ENCODE measurements at regions not wholly inside any gene's neighbourhood (a gene's known extent, or its start where the extent isn't known, plus 50 kb on each side); places are given as distances from the start of the nearest gene placed in this dataset.
"Not testable (repeated sequence)": the region's sequence is repeated elsewhere in the genome, so short reads cannot be mapped to it uniquely, and the experiment has no call there.

DNA sequence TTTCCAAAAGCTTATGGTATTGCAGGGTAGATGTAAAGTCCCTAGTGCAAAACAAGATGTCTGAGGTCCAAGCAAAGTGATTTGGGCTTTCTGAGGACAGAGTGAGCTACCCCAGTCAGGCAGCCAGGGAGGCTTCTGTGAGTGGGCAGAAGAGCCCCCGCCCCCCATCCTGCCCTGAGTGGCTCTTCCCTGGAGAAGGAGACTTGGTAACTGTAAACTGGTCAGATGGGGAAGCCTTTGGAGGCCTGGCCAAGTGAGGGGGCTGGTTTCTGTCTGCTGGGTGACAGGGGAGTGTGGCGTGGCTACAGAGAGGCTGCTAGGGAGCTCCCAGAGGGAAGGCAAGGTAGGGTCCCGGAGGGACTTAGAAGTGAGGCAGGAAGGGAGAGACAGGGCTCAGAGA is 181.3 kb upstream of the HAAO start:
- Histone ChIP-seq H3K27ac (peak overlapping the region; percentile 96), H3K79me2 (peaks cover 4% of the 10 kb centered on the region), H4K20me1 (ENCODE audit: insufficient read depth, poor library complexity, severe bottlenecking) (no peaks in the 10 kb centered on the region), H2AFZ (no peak overlapping the region), H3K4me3 (no peak overlapping the region), H3K36me3 (replicated peaks; ENCODE audit: insufficient read depth, low read depth) (no peaks in the 10 kb centered on the region), H3K27me3 (no peaks in the 10 kb centered on the region), H3K9me2 (replicated peaks; ENCODE audit: insufficient read depth) (no peaks in the 10 kb centered on the region), H3K4me2 (no peak overlapping the region), H3K4me1 (ENCODE audit: insufficient read depth) (peaks cover 49% of the 10 kb centered on the region), H3K9me3 (ENCODE audit: low read depth) (no peaks in the 10 kb centered on the region)
- DNase-seq (ENCODE audit: low spot score), result no peak
- WGBS (ENCODE audit: low lambda C conversion rate, missing lambda C conversion rate), result 78% methylated on average over 3 of the region's 3 CpGs
- TF ChIP-seq EZH2 (IDR thresholded peaks at IDR 0.05; ENCODE audit: borderline replicate concordance) (no peak), EZH2phosphoT487 (IDR thresholded peaks at IDR 0.05; ENCODE audit: low read depth, severe bottlenecking, unreplicated experiment) (no peak)

DNA sequence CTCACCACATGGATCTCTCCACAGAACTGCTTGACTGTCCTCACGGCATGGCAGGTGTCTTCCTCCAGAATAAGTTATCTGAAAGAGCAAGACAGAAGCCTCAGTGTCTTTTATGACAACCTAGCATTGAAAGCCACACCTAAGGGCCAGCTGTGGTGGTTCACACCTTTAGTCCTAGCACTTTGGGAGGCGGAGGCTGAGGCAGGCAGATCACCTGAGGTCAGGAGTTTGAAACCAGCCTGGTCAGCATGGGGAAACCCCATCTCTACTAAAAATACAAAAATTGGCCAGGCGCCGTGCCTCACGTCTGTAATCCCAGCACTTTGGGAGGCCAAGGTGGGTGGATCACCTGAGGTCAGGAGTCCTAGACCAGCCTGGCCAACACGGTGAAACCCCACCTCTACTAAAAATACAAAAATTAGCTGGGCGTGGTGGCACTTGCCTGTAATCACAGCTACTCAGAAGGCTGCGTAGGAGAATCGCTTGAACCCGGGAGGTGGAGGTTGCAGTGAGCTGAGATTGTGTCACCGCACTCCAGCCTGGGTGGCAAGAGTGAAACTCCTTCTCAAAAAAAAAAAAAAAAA is 180.6 kb upstream of the HAAO start:
- 90% methylated on average over 11 of the region's 11 CpGs for WGBS (ENCODE audit: low lambda C conversion rate, missing lambda C conversion rate)
- H3K27ac ChIP-seq; H3K36me3 ChIP-seq (replicated peaks; ENCODE audit: insufficient read depth, low read depth); H2AFZ ChIP-seq; H3K4me3 ChIP-seq; H3K9me2 ChIP-seq (replicated peaks; ENCODE audit: insufficient read depth); DNase-seq (ENCODE audit: low spot score); H3K27me3 ChIP-seq; H3K9me3 ChIP-seq (ENCODE audit: low read depth); H4K20me1 ChIP-seq (ENCODE audit: insufficient read depth, poor library complexity, severe bottlenecking); H3K4me2 ChIP-seq; H3K79me2 ChIP-seq: not testable (repeated sequence)
- H3K4me1 ChIP-seq (ENCODE audit: insufficient read depth), result peaks cover 44% of the 10 kb centered on the region

DNA sequence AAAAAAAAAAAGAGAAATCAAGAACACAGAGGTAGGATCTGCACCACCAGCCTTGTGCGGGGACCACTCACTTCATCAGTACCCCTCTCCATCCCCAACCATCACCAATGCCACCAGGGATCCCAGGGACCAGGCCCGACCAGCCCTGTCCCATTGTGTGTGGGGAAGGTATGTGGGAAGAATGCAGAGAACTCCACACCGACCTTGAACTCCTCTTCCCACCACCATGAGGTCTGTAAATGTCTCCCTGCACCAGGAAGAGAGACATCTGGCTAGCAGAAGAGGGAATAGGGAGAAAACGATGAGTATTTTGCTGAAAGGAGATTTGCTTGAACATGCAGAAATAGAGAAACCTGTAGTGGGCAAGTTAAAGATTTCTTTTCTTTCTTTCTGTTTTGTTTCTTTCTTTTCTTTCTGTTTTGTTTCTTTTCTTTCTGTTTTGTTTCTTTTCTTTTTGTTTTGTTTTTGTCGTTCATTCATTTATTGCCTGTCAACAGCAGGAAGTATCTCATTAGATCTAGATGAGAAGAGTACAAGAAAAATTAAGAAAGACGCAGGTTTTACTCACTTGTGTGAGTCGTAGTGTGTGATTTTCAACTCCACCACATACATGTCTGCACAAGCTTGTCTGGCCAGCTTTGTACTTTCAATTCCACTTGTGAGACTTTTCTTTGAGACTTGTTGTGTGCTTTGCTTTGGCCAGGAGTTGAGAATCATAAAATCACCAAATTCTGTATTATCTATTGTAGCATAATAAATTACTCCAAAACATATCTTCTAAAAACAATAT is 179.8 kb upstream of the HAAO start:
- Histone ChIP-seq H3K9me2 (replicated peaks; ENCODE audit: insufficient read depth) (no peaks in the 10 kb centered on the region), H3K79me2 (peaks cover 4% of the 10 kb centered on the region), H2AFZ (no peak overlapping the region), H3K4me1 (ENCODE audit: insufficient read depth) (peaks cover 40% of the 10 kb centered on the region), H3K4me3 (no peak overlapping the region), H3K27me3 (no peaks in the 10 kb centered on the region), H3K4me2 (no peak overlapping the region), H3K36me3 (replicated peaks; ENCODE audit: insufficient read depth, low read depth) (no peaks in the 10 kb centered on the region), H4K20me1 (ENCODE audit: insufficient read depth, poor library complexity, severe bottlenecking) (no peaks in the 10 kb centered on the region), H3K27ac (no peak overlapping the region), H3K9me3 (ENCODE audit: low read depth) (no peaks in the 10 kb centered on the region)
- DNase-seq (ENCODE audit: low spot score), result no peak
- TF ChIP-seq EZH2phosphoT487 (IDR thresholded peaks at IDR 0.05; ENCODE audit: low read depth, severe bottlenecking, unreplicated experiment) (no peak), EZH2 (IDR thresholded peaks at IDR 0.05; ENCODE audit: borderline replicate concordance) (no peak)
- TF ChIP-seq, protein P1, sequence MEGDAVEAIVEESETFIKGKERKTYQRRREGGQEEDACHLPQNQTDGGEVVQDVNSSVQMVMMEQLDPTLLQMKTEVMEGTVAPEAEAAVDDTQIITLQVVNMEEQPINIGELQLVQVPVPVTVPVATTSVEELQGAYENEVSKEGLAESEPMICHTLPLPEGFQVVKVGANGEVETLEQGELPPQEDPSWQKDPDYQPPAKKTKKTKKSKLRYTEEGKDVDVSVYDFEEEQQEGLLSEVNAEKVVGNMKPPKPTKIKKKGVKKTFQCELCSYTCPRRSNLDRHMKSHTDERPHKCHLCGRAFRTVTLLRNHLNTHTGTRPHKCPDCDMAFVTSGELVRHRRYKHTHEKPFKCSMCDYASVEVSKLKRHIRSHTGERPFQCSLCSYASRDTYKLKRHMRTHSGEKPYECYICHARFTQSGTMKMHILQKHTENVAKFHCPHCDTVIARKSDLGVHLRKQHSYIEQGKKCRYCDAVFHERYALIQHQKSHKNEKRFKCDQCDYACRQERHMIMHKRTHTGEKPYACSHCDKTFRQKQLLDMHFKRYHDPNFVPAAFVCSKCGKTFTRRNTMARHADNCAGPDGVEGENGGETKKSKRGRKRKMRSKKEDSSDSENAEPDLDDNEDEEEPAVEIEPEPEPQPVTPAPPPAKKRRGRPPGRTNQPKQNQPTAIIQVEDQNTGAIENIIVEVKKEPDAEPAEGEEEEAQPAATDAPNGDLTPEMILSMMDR (IDR thresholded peaks at IDR 0.05; ENCODE audit: poor library complexity), result no peak
- WGBS (ENCODE audit: low lambda C conversion rate, missing lambda C conversion rate), result 64% methylated on average over 7 of the region's 7 CpGs

DNA sequence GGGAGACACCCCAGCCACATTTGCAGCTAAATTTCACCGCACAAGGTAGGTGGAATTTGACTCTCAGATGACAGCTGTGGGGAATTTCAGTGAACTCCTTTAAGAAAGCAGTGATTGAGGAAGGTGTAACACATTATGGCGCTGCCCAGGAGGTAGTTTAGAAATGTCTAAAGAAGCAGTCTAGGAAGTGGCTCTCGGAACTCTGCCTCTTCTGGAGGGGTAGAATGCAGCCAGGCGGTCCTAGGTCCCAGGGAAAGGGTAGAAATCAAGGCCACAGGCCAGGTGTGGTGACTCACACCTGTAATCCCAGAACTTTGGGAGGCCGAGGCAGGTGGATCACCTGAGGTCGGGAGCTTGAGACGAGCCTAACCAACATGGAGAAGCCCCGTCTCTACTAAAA is 179.0 kb upstream of the HAAO start:
- Histone ChIP-seq H3K36me3 (replicated peaks; ENCODE audit: insufficient read depth, low read depth) (no peaks in the 10 kb centered on the region), H3K79me2 (peaks cover 3% of the 10 kb centered on the region), H3K9me3 (ENCODE audit: low read depth) (no peaks in the 10 kb centered on the region), H3K9me2 (replicated peaks; ENCODE audit: insufficient read depth) (no peaks in the 10 kb centered on the region), H3K4me3 (no peak overlapping the region), H3K4me1 (ENCODE audit: insufficient read depth) (peaks cover 32% of the 10 kb centered on the region), H3K27me3 (no peaks in the 10 kb centered on the region), H2AFZ (no peak overlapping the region), H3K4me2 (no peak overlapping the region), H4K20me1 (ENCODE audit: insufficient read depth, poor library complexity, severe bottlenecking) (no peaks in the 10 kb centered on the region), H3K27ac (no peak overlapping the region)
- WGBS (ENCODE audit: low lambda C conversion rate, missing lambda C conversion rate), result 93% methylated on average over 7 of the region's 8 CpGs
- DNase-seq (ENCODE audit: low spot score), result no peak
- TF ChIP-seq, protein P1 (IDR thresholded peaks at IDR 0.05; ENCODE audit: poor library complexity), result no peak
- TF ChIP-seq EZH2phosphoT487 (IDR thresholded peaks at IDR 0.05; ENCODE audit: low read depth, severe bottlenecking, unreplicated experiment), result no peak
